Liver (tissue), 7 donors: ENCODE measurements at regions not wholly inside any gene's neighbourhood (a gene's known extent, or its start where the extent isn't known, plus 50 kb on each side); places are given as distances from the start of the nearest gene placed in this dataset.

Experiments
- DNase-seq: peaks from one replicate; pipeline ENCODE4 v3.0.0-alpha.2; 2017; ENCODE audit warnings: low spot score
- H3K27ac ChIP-seq, 2 donors: one replicate each; pipeline ENCODE4 v1.7.0; 2013; ENCODE audit warnings: inconsistent platforms in 2 of 2, low read length in 2 of 2, control low read depth in 1 of 2, low read depth in 1 of 2, mild to moderate bottlenecking in 1 of 2
- H3K27me3 ChIP-seq, 4 donors: one replicate each; pipeline versions ENCODE4 v1.6.1 to v1.7.0; 2013; ENCODE audit warnings: low read length in 3 of 4, inconsistent platforms in 1 of 4, mild to moderate bottlenecking in 1 of 4, moderate library complexity in 1 of 4; ENCODE audit not compliant: control insufficient read depth in 4 of 4, insufficient read depth in 4 of 4
- H3K36me3 ChIP-seq, 4 donors: one replicate each; pipeline versions ENCODE4 v1.6.1 to v1.7.0; 2013; ENCODE audit warnings: low read length in 3 of 4, mild to moderate bottlenecking in 3 of 4, low read depth in 1 of 4, moderate library complexity in 1 of 4; ENCODE audit not compliant: control insufficient read depth in 4 of 4, insufficient read depth in 3 of 4
- H3K4me1 ChIP-seq, 4 donors: one replicate each; pipeline versions ENCODE4 v1.6.1 to v1.7.0; 2013; ENCODE audit warnings: low read length in 3 of 4, mild to moderate bottlenecking in 3 of 4, moderate library complexity in 1 of 4; ENCODE audit not compliant: control insufficient read depth in 4 of 4, insufficient read depth in 4 of 4
- H3K4me3 ChIP-seq, 3 donors: one replicate each; pipeline versions ENCODE4 v1.6.1 to v1.7.0; 2013; ENCODE audit warnings: low read length in 3 of 3, control low read depth in 1 of 3, low read depth in 1 of 3, mild to moderate bottlenecking in 1 of 3
- H3K9ac ChIP-seq, 2 donors: one replicate each; pipeline ENCODE4 v1.7.0; 2013; ENCODE audit warnings: low read length in 2 of 2, mild to moderate bottlenecking in 2 of 2, moderate library complexity in 2 of 2, control low read depth in 1 of 2, low read depth in 1 of 2
- H3K9me3 ChIP-seq, 4 donors: one replicate each; pipeline versions ENCODE4 v1.6.1 to v1.7.0; 2013; ENCODE audit warnings: low read length in 3 of 4; ENCODE audit not compliant: control insufficient read depth in 4 of 4
- EGR1 ChIP-seq, 2 donors: IDR thresholded peaks; 2 replicates each; pipeline ENCODE4 v1.6.1; 2016 to 2018; ENCODE audit warnings: antibody characterized with exemption in 2 of 2, low read depth in 2 of 2
- FOXA1 ChIP-seq: IDR thresholded peaks from 2 replicates; pipeline ENCODE4 v1.6.1; 2016; ENCODE audit warnings: antibody characterized with exemption
- FOXA2 ChIP-seq: IDR thresholded peaks from 2 replicates; pipeline ENCODE4 v1.6.1; 2016; ENCODE audit warnings: antibody characterized with exemption
- GABPA ChIP-seq, 2 donors: IDR thresholded peaks in 1 of 2; conservative IDR thresholded peaks in 1 of 2; 2 replicates each; pipeline ENCODE4 v1.6.1; 2016; ENCODE audit warnings: antibody characterized with exemption in 2 of 2, mild to moderate bottlenecking in 1 of 2, moderate library complexity in 1 of 2
- HNF4A ChIP-seq, 2 donors: conservative IDR thresholded peaks; 2 replicates each; pipeline ENCODE4 v1.6.1; 2016; ENCODE audit warnings: antibody characterized with exemption in 2 of 2, mild to moderate bottlenecking in 2 of 2
- HNF4G ChIP-seq: IDR thresholded peaks from 2 replicates; pipeline ENCODE4 v1.6.1; 2016; ENCODE audit warnings: antibody characterized with exemption
- JUND ChIP-seq, 2 donors: IDR thresholded peaks; 2 replicates each; pipeline ENCODE4 v1.6.1; 2016; ENCODE audit warnings: antibody characterized with exemption in 2 of 2
- NR2F2 ChIP-seq: IDR thresholded peaks from 2 replicates; pipeline ENCODE4 v1.6.1; 2016; ENCODE audit warnings: antibody characterized with exemption
- RAD21 ChIP-seq, 2 donors: IDR thresholded peaks; 2 replicates each; pipeline ENCODE4 v1.6.1; 2016; ENCODE audit warnings: antibody characterized with exemption in 2 of 2, mild to moderate bottlenecking in 2 of 2
- RXRA ChIP-seq, 2 donors: IDR thresholded peaks; 2 replicates each; pipeline ENCODE4 v1.6.1; 2017 to 2018; ENCODE audit warnings: antibody characterized with exemption in 2 of 2, mild to moderate bottlenecking in 1 of 2
- SP1 ChIP-seq: IDR thresholded peaks from 2 replicates; pipeline ENCODE4 v1.6.1; 2018; ENCODE audit warnings: antibody characterized with exemption, mild to moderate bottlenecking
- YY1 ChIP-seq: IDR thresholded peaks from 2 replicates; pipeline ENCODE4 v1.6.1; 2016; ENCODE audit warnings: antibody characterized with exemption, mild to moderate bottlenecking
- WGBS: extraction: QIAGEN DNeasy Blood & Tissue Kit; methylation state at CpG from one replicate; pipeline ENCODE4 v1.1.7; 2013; 5-methylcytosine and 5-hydroxymethylcytosine counted together
- TF ChIP-seq, protein P1 (sequence below): IDR thresholded peaks from 2 replicates; pipeline ENCODE4 v1.6.1; 2016; ENCODE audit warnings: antibody characterized with exemption
- TF ChIP-seq, protein P2 (sequence below): IDR thresholded peaks from 2 replicates; pipeline ENCODE4 v1.6.1; 2016; ENCODE audit warnings: antibody characterized with exemption
- TF ChIP-seq, protein P3 (sequence below): IDR thresholded peaks from 2 replicates; pipeline ENCODE4 v1.6.1; 2016; ENCODE audit warnings: antibody characterized with exemption
- TF ChIP-seq, protein P4 (sequence below): IDR thresholded peaks from 2 replicates; pipeline ENCODE4 v1.6.1; 2016; ENCODE audit warnings: antibody characterized with exemption, mild to moderate bottlenecking
- donor health status: healthy.
- donor health status: healthy.
- donor health status: healthy.
- donor health status: healthy.

DNA sequence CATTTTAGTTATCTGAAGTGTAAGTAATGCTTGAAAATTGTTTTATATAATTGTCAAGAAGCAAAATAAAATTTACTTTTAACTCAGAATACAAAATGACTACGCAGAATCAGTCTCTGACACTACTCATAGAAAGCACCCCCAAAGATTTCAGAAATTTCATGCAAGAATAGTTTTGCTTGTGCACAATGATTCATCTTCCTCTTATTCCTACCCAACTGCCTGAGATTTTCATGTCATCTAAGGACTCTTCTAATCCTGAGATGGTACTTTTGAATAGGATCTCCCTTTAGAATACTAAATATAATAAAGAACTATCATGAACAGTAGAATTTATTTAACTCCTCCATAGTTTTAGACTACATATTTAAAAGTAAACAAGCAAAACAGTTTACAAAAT lies 485.3 kb upstream of the MGAT4C start:
- Histone ChIP-seq H3K27ac (no peak overlapping the region), H3K4me3 (no peak overlapping the region), H3K27me3 (peaks cover 0 to 2% (median 0%) of the 10 kb centered on the region in 4 donors), H3K9ac (no peak overlapping the region), H3K36me3 (no peaks in the 10 kb centered on the region), H3K4me1 (no peaks in the 10 kb centered on the region), H3K9me3 (no peaks in the 10 kb centered on the region)
- DNase-seq, result no peak
- WGBS, result 46% methylated on average over 1 of the region's 1 CpG
- no peak for TF ChIP-seq EGR1 (IDR thresholded peaks at IDR 0.05; ENCODE audit: low read depth in 2 of 2)
- no peak for TF ChIP-seq GABPA (IDR thresholded peaks at IDR 0.05 in 1 of 2, conservative IDR thresholded peaks at IDR 0.05 in 1 of 2)
- TF ChIP-seq, protein P1, sequence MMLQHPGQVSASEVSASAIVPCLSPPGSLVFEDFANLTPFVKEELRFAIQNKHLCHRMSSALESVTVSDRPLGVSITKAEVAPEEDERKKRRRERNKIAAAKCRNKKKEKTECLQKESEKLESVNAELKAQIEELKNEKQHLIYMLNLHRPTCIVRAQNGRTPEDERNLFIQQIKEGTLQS, result no peak
- TF ChIP-seq, protein P2, sequence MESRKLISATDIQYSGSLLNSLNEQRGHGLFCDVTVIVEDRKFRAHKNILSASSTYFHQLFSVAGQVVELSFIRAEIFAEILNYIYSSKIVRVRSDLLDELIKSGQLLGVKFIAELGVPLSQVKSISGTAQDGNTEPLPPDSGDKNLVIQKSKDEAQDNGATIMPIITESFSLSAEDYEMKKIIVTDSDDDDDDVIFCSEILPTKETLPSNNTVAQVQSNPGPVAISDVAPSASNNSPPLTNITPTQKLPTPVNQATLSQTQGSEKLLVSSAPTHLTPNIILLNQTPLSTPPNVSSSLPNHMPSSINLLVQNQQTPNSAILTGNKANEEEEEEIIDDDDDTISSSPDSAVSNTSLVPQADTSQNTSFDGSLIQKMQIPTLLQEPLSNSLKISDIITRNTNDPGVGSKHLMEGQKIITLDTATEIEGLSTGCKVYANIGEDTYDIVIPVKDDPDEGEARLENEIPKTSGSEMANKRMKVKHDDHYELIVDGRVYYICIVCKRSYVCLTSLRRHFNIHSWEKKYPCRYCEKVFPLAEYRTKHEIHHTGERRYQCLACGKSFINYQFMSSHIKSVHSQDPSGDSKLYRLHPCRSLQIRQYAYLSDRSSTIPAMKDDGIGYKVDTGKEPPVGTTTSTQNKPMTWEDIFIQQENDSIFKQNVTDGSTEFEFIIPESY, result no peak
- TF ChIP-seq NR2F2, result no peak
- TF ChIP-seq HNF4A (conservative IDR thresholded peaks at IDR 0.05), result no peak
- TF ChIP-seq FOXA1, result no peak

DNA sequence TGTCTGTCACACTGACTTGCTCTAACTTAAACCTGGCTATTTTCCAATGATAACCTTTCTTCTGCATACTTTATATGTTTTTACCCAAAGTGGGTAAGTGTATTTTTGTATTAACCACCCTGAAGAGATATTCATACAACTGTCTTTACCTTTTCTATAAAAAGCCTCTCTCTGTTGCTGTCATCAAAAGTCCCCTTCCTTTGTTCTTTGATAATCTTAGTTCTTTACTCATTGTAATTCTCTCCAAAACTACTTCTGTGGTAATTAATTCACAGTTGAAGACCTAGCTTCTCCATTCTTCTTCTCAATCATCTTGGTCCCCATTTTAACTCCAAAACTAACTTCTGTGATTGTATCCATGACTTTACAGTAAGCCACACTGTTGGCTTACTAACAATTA lies 479.7 kb upstream of the MGAT4C start:
- Histone ChIP-seq H3K27me3 (no peaks in the 10 kb centered on the region), H3K4me1 (no peaks in the 10 kb centered on the region), H3K4me3 (no peak overlapping the region), H3K36me3 (no peaks in the 10 kb centered on the region), H3K9me3 (no peaks in the 10 kb centered on the region), H3K27ac (no peak overlapping the region), H3K9ac (no peak overlapping the region)
- no peak for DNase-seq
- TF ChIP-seq HNF4G, result no peak

DNA sequence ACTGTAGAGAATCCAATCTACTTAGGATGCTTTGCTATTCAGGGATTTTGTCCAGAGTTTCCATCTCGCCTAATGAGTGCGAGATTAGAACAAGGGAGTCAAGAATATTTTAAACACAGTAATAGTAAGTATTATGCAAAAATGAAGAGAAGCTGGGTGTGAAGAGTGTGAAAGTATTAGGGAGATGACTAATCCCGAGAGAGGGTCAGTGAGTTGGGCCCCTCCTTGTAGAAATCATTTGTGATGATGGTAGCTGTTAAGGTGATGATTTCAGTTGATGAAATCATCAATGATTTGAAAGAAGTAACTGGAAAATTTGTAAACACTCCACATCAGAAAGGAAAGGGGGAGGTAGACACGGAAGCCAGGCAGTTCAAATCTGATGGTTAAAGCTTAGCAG lies 478.9 kb upstream of the MGAT4C start:
- no peaks in the 10 kb centered on the region for H3K4me1 ChIP-seq
- no peaks in the 10 kb centered on the region for H3K9me3 ChIP-seq
- no peak for DNase-seq
- 73% methylated on average over 4 of the region's 4 CpGs for WGBS
- TF ChIP-seq RAD21 (IDR thresholded peaks at IDR 0.05) (no peak), GABPA (IDR thresholded peaks at IDR 0.05 in 1 of 2, conservative IDR thresholded peaks at IDR 0.05 in 1 of 2) (no peak), SP1 (no peak), HNF4A (conservative IDR thresholded peaks at IDR 0.05) (no peak), FOXA2 (no peak), HNF4G (no peak), FOXA1 (no peak), YY1 (no peak), RXRA (IDR thresholded peaks at IDR 0.05) (no peak), NR2F2 (no peak), JUND (IDR thresholded peaks at IDR 0.05) (no peak)
- TF ChIP-seq, protein P1, result no peak
- TF ChIP-seq, protein P3, sequence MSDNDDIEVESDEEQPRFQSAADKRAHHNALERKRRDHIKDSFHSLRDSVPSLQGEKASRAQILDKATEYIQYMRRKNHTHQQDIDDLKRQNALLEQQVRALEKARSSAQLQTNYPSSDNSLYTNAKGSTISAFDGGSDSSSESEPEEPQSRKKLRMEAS, result no peak
- TF ChIP-seq, protein P4, sequence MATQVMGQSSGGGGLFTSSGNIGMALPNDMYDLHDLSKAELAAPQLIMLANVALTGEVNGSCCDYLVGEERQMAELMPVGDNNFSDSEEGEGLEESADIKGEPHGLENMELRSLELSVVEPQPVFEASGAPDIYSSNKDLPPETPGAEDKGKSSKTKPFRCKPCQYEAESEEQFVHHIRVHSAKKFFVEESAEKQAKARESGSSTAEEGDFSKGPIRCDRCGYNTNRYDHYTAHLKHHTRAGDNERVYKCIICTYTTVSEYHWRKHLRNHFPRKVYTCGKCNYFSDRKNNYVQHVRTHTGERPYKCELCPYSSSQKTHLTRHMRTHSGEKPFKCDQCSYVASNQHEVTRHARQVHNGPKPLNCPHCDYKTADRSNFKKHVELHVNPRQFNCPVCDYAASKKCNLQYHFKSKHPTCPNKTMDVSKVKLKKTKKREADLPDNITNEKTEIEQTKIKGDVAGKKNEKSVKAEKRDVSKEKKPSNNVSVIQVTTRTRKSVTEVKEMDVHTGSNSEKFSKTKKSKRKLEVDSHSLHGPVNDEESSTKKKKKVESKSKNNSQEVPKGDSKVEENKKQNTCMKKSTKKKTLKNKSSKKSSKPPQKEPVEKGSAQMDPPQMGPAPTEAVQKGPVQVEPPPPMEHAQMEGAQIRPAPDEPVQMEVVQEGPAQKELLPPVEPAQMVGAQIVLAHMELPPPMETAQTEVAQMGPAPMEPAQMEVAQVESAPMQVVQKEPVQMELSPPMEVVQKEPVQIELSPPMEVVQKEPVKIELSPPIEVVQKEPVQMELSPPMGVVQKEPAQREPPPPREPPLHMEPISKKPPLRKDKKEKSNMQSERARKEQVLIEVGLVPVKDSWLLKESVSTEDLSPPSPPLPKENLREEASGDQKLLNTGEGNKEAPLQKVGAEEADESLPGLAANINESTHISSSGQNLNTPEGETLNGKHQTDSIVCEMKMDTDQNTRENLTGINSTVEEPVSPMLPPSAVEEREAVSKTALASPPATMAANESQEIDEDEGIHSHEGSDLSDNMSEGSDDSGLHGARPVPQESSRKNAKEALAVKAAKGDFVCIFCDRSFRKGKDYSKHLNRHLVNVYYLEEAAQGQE, result no peak
- no peaks in the 10 kb centered on the region for H3K27me3 ChIP-seq
- no peaks in the 10 kb centered on the region for H3K36me3 ChIP-seq
- H3K9ac ChIP-seq, result no peak overlapping the region
- H3K27ac ChIP-seq, result no peak overlapping the region
- H3K4me3 ChIP-seq, result no peak overlapping the region
